ENCODE measurements at regions not wholly inside any gene's neighbourhood (a gene's known extent, or its start where the extent isn't known, plus 50 kb on each side); places are given as distances from the start of the nearest gene placed in this dataset.

DNA sequence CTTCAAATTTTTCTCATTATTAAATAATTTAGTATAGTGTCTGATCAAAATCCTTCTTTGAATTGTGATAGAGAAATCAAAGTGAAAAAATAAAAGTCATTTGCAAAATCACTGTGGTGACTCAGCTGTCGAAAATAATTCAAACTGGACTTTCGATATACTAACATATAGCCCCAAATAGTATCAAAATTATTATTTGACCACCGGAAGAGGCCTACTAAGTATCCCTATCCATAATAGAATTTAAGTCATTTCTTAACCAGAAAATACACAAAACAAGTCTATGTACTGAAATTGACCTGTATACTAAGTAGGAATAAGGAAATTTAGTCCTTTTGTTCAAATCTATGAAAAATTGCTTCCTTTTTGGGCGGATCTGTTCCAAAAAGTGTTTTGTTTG, 180.7 kb downstream of the MRPL39 start:
- Mint-ChIP-seq H3K4me1 (peaks cover 2% of the 10 kb centered on the region in 2 donors), H3K4me3 (no peak overlapping the region), H3K27ac (no peak overlapping the region), H3K36me3 (no peaks in the 10 kb centered on the region), H3K27me3 (ENCODE audit: low read depth in 2 of 2) (peaks cover 0 to 9% of the 10 kb centered on the region in 2 donors), H3K9me3 (no peaks in the 10 kb centered on the region)
- ATAC-seq (no peak), DNase-seq (no peak)
- intact Hi-C loops (cut with micrococcal nuclease) = no loop called here
- H3K4me1 ChIP-seq (ENCODE audit: control insufficient read depth, insufficient read depth, low read length) = no peaks in the 10 kb centered on the region
- 52% methylated on average over 2 of the region's 4 CpGs for WGBS (ENCODE audit: insufficient coverage)
- no peak overlapping the region for H3K4me3 ChIP-seq (ENCODE audit: low read length)
- no peaks in the 10 kb centered on the region for H3K36me3 ChIP-seq (ENCODE audit: control insufficient read depth, insufficient read depth, low read length)
- TF ChIP-seq, protein P1, sequence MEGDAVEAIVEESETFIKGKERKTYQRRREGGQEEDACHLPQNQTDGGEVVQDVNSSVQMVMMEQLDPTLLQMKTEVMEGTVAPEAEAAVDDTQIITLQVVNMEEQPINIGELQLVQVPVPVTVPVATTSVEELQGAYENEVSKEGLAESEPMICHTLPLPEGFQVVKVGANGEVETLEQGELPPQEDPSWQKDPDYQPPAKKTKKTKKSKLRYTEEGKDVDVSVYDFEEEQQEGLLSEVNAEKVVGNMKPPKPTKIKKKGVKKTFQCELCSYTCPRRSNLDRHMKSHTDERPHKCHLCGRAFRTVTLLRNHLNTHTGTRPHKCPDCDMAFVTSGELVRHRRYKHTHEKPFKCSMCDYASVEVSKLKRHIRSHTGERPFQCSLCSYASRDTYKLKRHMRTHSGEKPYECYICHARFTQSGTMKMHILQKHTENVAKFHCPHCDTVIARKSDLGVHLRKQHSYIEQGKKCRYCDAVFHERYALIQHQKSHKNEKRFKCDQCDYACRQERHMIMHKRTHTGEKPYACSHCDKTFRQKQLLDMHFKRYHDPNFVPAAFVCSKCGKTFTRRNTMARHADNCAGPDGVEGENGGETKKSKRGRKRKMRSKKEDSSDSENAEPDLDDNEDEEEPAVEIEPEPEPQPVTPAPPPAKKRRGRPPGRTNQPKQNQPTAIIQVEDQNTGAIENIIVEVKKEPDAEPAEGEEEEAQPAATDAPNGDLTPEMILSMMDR (IDR thresholded peaks at IDR 0.05) = no peak
- H3K27me3 ChIP-seq (ENCODE audit: control insufficient read depth, insufficient read depth, low read length) = peaks cover 3% of the 10 kb centered on the region
- H3K9me3 ChIP-seq (ENCODE audit: control insufficient read depth, insufficient read depth, low read length) = no peaks in the 10 kb centered on the region
- H3K27ac ChIP-seq (ENCODE audit: low read length) = no peak overlapping the region

DNA sequence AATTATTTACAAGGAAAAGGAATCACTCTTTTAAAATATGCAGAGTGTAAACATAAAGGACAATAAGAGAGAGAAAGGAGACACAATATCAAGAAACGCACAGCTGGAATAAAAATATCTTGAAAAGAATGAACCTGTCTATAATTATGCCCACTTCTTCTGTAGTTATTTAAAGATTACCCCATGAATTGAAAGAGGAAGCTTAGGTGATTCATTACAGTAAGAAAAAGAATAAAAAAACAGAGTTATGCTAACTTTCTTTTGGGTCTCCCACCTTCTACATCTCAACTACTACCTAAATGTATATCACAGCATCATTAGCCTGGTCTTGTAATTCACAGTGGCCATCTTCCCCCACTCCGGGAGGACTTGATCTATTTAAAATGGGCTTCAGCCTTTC, 182.1 kb downstream of the MRPL39 start:
- no peak overlapping the region for H3K4me3 Mint-ChIP-seq
- ATAC-seq (no peak), DNase-seq (no peak)
- H3K36me3 ChIP-seq (ENCODE audit: control insufficient read depth, insufficient read depth, low read length) = no peaks in the 10 kb centered on the region
- no peak overlapping the region for H3K27ac Mint-ChIP-seq
- H3K4me3 ChIP-seq (ENCODE audit: low read length) = no peak overlapping the region
- H3K36me3 Mint-ChIP-seq = no peaks in the 10 kb centered on the region
- intact Hi-C loops (cut with micrococcal nuclease) = no loop called here
- peaks cover 0 to 8% of the 10 kb centered on the region in 2 donors for H3K27me3 Mint-ChIP-seq (ENCODE audit: low read depth in 2 of 2)
- H3K4me1 Mint-ChIP-seq = peaks cover 5% of the 10 kb centered on the region in 2 donors
- H3K27ac ChIP-seq (ENCODE audit: low read length) = no peak overlapping the region
- TF ChIP-seq, protein P1 (IDR thresholded peaks at IDR 0.05) = no peak
- H3K9me3 Mint-ChIP-seq = no peaks in the 10 kb centered on the region
- 64% methylated on average over 1 of the region's 2 CpGs for WGBS (ENCODE audit: insufficient coverage)
- no peaks in the 10 kb centered on the region for H3K4me1 ChIP-seq (ENCODE audit: control insufficient read depth, insufficient read depth, low read length)
- H3K27me3 ChIP-seq (ENCODE audit: control insufficient read depth, insufficient read depth, low read length) = peaks cover 3% of the 10 kb centered on the region
- no peaks in the 10 kb centered on the region for H3K9me3 ChIP-seq (ENCODE audit: control insufficient read depth, insufficient read depth, low read length)

DNA sequence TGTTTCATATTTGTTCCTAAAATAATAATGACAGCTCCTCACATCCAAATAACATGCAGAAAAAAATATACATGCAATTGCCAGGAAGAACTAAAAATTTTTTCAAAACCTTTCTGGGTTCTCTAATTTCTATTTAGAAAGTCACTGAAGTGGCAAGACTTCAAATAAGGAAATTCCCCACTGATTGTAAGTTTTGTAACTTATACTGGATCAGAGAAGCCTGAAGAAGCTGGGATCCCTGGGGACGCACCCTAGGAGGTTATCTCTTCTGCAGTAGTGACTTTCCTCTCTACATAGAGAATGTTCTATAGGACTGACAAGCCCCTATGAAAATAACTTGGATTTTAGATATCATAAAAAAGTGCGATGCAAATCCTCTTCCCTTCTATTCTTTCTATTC, 182.6 kb downstream of the MRPL39 start:
- TF ChIP-seq, protein P1 (IDR thresholded peaks at IDR 0.05) = no peak
- WGBS (ENCODE audit: insufficient coverage) = 50% methylated on average over 1 of the region's 2 CpGs
- Mint-ChIP-seq H3K9me3 (no peaks in the 10 kb centered on the region), H3K27ac (no peak overlapping the region), H3K27me3 (ENCODE audit: low read depth in 2 of 2) (peaks cover 0 to 9% of the 10 kb centered on the region in 2 donors), H3K4me1 (peaks cover 5% of the 10 kb centered on the region in 2 donors), H3K36me3 (no peaks in the 10 kb centered on the region), H3K4me3 (no peak overlapping the region)
- H3K4me3 ChIP-seq (ENCODE audit: low read length) = no peak overlapping the region
- intact Hi-C loops (cut with micrococcal nuclease) = no loop called here
- DNase-seq = no peak
- ATAC-seq = no peak
- H3K9me3 ChIP-seq (ENCODE audit: control insufficient read depth, insufficient read depth, low read length) = no peaks in the 10 kb centered on the region
- H3K27me3 ChIP-seq (ENCODE audit: control insufficient read depth, insufficient read depth, low read length) = peaks cover 3% of the 10 kb centered on the region
- H3K36me3 ChIP-seq (ENCODE audit: control insufficient read depth, insufficient read depth, low read length) = no peaks in the 10 kb centered on the region
- no peaks in the 10 kb centered on the region for H3K4me1 ChIP-seq (ENCODE audit: control insufficient read depth, insufficient read depth, low read length)
- H3K27ac ChIP-seq (ENCODE audit: low read length) = no peak overlapping the region

DNA sequence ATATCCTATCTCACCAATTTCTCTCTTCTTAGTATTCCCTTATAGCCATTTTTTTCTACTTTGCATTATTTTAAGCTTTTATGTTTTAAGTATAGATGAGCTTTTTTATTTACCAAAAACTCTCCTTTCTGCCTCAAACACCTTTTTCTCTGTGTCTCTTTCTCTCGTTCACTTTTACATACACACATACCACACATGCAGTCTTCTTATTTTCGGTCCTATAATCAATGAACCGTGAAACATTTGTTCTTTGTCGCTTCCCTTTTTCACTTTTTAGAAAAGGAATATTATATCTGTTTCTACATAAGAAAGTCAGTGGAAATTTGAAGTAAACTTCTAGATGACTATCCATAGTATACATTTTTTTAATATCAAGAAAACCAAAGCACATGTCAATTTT, 183.2 kb downstream of the MRPL39 start:
- Mint-ChIP-seq H3K36me3 (no peaks in the 10 kb centered on the region), H3K27me3 (ENCODE audit: low read depth in 2 of 2) (peaks cover 0 to 5% of the 10 kb centered on the region in 2 donors), H3K4me1 (peaks cover 5% of the 10 kb centered on the region in 2 donors), H3K27ac (no peak overlapping the region), H3K9me3 (no peaks in the 10 kb centered on the region), H3K4me3 (no peak overlapping the region)
- WGBS (ENCODE audit: insufficient coverage) = 50% methylated on average over 1 of the region's 4 CpGs
- DNase-seq (no peak), ATAC-seq (no peak)
- Histone ChIP-seq H3K36me3 (ENCODE audit: control insufficient read depth, insufficient read depth, low read length) (no peaks in the 10 kb centered on the region), H3K4me3 (ENCODE audit: low read length) (no peak overlapping the region), H3K27me3 (ENCODE audit: control insufficient read depth, insufficient read depth, low read length) (peaks cover 3% of the 10 kb centered on the region), H3K9me3 (ENCODE audit: control insufficient read depth, insufficient read depth, low read length) (no peaks in the 10 kb centered on the region), H3K27ac (ENCODE audit: low read length) (no peak overlapping the region), H3K4me1 (ENCODE audit: control insufficient read depth, insufficient read depth, low read length) (no peaks in the 10 kb centered on the region)
- TF ChIP-seq, protein P1 (IDR thresholded peaks at IDR 0.05) = no peak
- intact Hi-C loops (cut with micrococcal nuclease) = no loop called here

Data from natural killer cell (primary cell).